ENCODE measurements at regions not wholly inside any gene's neighbourhood (a gene's known extent, or its start where the extent isn't known, plus 50 kb on each side); places are given as distances from the start of the nearest gene placed in this dataset.

DNA sequence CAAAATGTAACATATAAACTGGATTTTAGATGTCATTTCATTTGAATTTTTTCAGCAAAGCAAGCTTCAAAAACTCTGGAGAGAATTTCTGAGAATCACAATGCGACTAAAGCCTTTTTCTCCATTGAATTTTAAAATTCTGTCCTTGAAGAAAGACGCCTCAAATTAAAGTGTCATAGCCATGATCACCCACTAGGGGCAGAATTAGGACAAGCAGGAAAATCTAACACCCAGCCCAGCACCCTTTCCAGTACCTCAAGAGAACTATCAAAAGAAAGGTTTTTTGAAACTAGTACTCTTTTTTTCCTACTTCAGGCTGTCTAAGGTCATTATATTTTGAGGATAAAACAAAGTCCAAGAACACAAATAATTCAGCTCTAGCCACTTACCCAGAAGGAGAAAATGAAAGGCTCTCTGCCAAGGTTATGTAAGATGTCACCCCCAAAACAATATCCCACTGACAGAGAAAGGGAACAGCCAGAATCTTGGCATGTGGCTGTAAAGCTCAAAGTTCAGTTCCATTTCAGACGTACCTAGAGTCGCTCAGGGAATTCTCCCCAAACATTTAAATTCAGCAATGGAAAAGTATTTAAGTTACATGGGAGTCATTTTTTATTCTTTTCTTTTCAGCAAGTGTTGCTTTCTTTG is 299.4 kb downstream of the SNX13 start:
- intact Hi-C loops (cut with DNase I; ENCODE audit: low total_unique reads): no loop called here

DNA sequence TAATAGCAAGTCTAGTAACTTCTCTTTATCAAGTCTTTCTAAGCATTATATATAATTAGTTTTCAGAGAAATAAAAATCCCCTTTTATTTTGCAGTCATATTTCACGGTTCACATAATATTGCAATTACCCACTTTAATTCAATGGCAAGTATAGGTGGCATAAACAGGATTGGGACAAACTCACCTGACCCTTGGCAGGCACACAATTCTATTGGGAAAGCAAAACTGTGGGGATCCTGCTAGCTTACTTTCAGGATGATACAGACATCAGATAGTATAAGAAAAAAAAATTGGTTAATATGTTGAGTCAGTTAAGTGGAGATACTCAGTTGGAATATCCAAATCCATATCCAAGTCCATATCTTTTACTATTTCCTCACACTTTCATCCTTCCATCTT is 294.8 kb downstream of the SNX13 start:
- Histone ChIP-seq H3K9me3 (no peaks in the 10 kb centered on the region), H3K4me1 (no peaks in the 10 kb centered on the region), H3K36me3 (no peaks in the 10 kb centered on the region), H3K4me3 (no peak overlapping the region), H3K27ac (no peak overlapping the region), H3K27me3 (no peaks in the 10 kb centered on the region)
- TF ChIP-seq CTCF (IDR thresholded peaks at IDR 0.05 in 4 of 5, conservative IDR thresholded peaks at IDR 0.05 in 1 of 5): no peak
- TF ChIP-seq POLR2A (IDR thresholded peaks at IDR 0.05): no peak
- in situ Hi-C loops (cut with MboI; ENCODE audit: low sequenced_read_pairs in 4 of 4): loop anchor here in 2 of 4 donors (10.0 to 25.0 kb wide), 2 partner anchors 658 to 661 kb away; no protein-coding TSS in a partner anchor
- DNase-seq: no peak
- intact Hi-C loops (cut with DNase I; ENCODE audit: low total_unique reads): no loop called here
- no peak for ATAC-seq

More for the DNA sequence above, 299.4 kb downstream of the SNX13 start:
- DNase-seq: no peak
- Histone ChIP-seq H3K4me1 (no peaks in the 10 kb centered on the region), H3K36me3 (no peaks in the 10 kb centered on the region), H3K4me3 (no peak overlapping the region), H3K27ac (no peak overlapping the region), H3K27me3 (no peaks in the 10 kb centered on the region), H3K9me3 (no peaks in the 10 kb centered on the region)
- no peak for ATAC-seq
- TF ChIP-seq CTCF (IDR thresholded peaks at IDR 0.05 in 4 of 5, conservative IDR thresholded peaks at IDR 0.05 in 1 of 5) (peak in 4 of 5 experiments; percentile 11 to 53 (median 26)), POLR2A (IDR thresholded peaks at IDR 0.05) (no peak)
- in situ Hi-C loops (cut with MboI; ENCODE audit: low sequenced_read_pairs in 4 of 4): loop anchor here in 2 of 4 donors (10.0 to 25.0 kb wide), 2 partner anchors 654 to 656 kb away; no protein-coding TSS in a partner anchor

DNA sequence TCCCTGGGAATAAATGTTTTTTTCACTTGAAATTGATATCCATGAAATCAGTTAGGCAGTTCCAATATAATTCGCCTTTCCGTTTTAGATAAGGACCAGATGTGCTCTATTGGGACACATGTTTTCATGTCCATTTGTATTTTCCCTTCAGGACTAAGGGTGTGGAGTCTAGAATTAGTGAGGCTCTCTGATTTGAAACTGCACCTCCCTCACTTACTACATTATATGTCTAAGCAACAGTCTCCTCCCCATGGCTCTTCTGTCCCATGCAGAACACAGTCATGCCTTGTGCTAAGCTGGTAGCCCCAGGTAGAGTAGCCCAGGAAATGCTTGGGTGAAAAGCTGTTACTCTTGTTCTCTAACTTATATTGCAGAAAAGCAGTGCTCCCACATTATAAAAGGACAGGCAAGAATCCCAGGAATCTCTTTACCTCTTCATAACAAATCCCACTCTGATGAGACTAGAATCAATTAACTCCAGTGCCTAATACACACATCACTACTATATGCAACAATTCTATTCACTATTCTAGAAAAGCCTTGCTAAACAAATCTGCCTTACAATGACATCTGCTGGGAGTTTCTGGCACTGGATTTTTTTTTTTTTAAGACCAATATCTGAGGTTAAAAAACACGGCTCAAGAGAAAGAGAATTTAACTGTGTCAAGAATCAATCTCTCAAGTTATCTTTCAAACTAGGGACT is 293.9 kb downstream of the SNX13 start:
- Histone ChIP-seq H3K27me3 (no peaks in the 10 kb centered on the region), H3K36me3 (no peaks in the 10 kb centered on the region), H3K27ac (no peak overlapping the region), H3K9me3 (no peaks in the 10 kb centered on the region), H3K4me3 (no peak overlapping the region), H3K4me1 (no peaks in the 10 kb centered on the region)
- TF ChIP-seq POLR2A (IDR thresholded peaks at IDR 0.05) (no peak), CTCF (IDR thresholded peaks at IDR 0.05 in 4 of 5, conservative IDR thresholded peaks at IDR 0.05 in 1 of 5) (no peak)
- intact Hi-C loops (cut with DNase I; ENCODE audit: low total_unique reads) (no loop called here), in situ Hi-C loops (cut with MboI; ENCODE audit: low sequenced_read_pairs in 4 of 4) (loop anchor here in 2 of 4 donors (10.0 to 25.0 kb wide), 2 partner anchors 659 to 662 kb away; no protein-coding TSS in a partner anchor)
- DNase-seq (no peak), ATAC-seq (no peak)

DNA sequence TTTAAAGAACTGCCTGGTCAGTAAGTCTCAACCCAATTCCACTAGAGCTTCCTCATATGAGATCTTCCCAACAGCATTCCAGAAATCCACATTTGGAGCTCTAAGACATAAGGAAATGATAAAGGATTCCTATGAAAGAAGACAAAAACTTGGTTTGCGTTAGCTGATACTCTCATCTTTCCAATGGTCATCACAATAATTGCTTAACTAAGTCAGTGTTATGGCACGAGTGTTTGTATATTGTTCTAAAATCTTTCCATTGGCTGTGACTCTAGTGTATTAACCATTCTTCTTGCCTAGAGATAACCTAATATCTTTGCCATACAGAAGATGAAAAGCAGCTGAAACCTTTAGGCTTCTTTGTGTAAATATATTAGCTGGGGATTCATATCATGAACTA is 289.0 kb downstream of the SNX13 start:
- no peak for TF ChIP-seq CTCF (IDR thresholded peaks at IDR 0.05 in 4 of 5, conservative IDR thresholded peaks at IDR 0.05 in 1 of 5)
- no peak for TF ChIP-seq POLR2A (IDR thresholded peaks at IDR 0.05)
- Histone ChIP-seq H3K4me3 (no peak overlapping the region), H3K36me3 (no peaks in the 10 kb centered on the region), H3K9me3 (no peaks in the 10 kb centered on the region), H3K4me1 (no peaks in the 10 kb centered on the region), H3K27me3 (no peaks in the 10 kb centered on the region), H3K27ac (no peak overlapping the region)
- intact Hi-C loops (cut with DNase I; ENCODE audit: low total_unique reads): no loop called here
- in situ Hi-C loops (cut with MboI; ENCODE audit: low sequenced_read_pairs in 4 of 4): no loop called here
- no peak for DNase-seq
- ATAC-seq: no peak
